NCI-H1105 treated with DMSO at 0.1 percent for 48 hours (cell line): ENCODE measurements at regions not wholly inside any gene's neighbourhood (a gene's known extent, or its start where the extent isn't known, plus 50 kb on each side); places are given as distances from the start of the nearest gene placed in this dataset.
A peak's percentile ranks its signal among the peaks of the same experiment; 100 is the strongest.
"Not testable (repeated sequence)": the region's sequence is repeated elsewhere in the genome, so short reads cannot be mapped to it uniquely, and the experiment has no call there.

Experiments used
- DNase-seq: peaks from one replicate; lab custom pipeline; 2025; lab: John Stamatoyannopoulos, UW

DNA sequence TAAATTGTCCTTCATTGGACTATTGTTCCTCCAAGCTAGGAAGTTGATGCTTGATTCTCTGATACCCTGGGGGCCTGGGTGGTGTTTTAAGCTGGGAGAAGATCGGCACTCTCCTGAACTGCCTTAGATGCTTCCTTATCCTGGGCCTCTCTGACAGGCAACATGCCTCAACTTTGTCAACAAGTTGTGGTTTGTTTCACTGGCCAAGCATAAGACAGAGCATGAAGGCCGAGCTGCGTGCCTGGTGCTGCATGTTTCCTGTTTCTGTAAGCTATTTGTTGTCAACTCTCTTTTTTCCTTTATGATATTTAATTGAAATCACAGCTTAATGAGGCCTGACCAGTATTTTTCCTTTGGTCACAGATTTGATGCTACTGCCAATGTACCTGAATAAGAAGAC lies 187.6 kb upstream of the TNC start:
- no peak for DNase-seq

DNA sequence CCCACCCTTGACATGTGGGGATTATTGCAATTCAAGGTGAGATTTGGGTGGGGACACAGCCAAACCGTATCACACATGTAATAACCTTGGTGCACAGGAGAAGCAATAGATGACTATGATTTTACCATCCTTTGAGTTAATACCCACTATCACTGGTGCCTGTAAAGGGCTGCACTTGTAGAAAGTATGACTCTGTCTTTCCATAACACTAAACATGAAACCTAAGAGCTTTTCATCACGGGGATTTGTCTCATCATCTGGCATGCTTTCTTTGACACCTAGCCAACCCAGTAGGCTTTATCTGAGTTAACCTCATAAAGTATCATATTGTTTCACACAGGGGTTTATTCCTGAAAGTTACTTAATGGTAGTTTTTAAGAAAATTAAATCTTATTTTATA lies 188.9 kb upstream of the TNC start:
- DNase-seq: no peak

DNA sequence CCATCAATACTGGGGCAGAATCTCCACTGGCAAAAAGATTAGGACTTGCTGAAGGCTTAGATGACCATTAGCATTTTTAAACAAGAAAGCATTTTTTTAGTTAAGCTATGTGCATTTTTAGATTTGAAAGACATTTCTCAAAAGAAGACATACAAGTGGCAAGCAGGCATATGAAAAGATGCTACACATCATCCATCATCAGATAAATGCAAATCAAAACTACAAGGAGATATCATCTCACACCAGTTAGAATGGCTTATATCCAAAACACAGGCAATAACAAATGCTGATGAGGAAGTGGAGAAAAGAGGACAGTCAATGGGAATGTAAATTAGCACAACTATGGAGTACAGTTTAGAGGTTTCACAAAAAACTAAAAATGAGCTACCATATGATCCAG lies 195.6 kb upstream of the TNC start:
- no peak for DNase-seq

DNA sequence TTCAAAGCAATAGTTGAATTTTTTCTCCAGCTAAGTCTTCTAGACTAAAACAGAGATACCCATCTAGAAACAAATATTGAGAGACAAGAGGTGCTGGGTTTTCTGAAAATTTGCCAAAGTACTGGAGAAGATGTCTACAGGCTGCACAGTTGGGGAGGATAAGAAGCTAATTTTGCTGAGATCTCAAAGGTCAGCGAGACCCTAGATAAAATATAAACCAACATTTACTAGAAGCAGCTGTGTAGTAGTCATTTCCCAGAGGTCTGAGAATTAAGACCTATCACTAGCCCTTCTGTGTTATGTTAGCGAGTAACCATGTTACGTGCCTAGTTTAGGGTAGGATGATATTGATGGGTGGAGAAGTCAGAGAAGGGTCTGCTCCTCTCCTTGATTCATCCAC lies 208.5 kb upstream of the TNC start:
- no peak for DNase-seq

DNA sequence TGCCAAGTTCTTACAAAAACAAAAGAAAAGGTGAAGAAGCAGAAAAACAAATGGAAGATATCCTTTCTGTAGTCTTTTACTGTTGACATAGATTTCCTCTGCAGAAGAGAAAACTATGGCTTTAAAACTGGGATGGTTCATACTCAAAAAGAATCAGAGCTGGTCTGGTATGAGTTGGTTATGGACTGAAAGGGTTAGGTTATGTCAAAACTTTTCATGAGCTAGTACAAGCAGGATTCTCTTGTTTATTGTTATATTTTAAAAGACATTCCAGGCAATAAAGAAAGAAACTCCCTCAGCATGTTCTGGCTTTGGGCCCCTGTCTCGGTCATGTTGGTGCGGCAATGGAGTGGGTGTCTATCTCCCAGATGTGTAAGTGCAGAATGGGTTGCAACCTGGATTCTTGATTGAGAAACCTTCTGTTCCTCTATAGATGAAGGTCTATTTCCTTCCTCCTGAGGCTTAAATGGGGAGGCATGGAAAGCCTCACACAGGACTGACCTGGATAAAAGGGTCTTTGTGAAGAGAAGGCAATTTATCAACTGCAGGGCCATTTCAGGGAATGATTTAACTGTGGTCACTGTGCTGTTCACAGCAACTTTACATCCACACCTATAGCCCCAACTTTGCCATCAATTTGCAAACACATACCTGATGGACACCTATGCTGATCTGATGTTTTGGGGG lies 209.6 kb upstream of the TNC start:
- DNase-seq: no peak

DNA sequence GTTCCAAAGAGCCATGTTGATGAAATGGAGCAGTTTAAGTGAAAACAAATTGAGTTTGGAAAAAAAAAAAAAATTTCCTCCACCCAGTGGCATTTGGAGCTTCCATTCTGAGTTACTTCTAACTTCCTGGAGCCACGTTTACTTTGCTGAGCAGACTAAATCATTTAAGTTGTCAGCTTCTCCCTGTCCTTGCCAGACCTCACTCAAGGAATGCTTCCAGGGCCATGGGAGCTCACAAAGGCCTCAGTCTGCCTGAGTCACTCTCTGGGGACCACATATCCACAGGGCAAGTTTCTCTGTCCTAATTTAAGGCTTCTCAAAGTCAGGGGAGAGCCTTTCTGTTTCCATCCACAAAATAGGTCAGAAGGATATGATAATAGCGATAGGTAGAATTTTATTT lies 210.3 kb upstream of the TNC start:
- no peak for DNase-seq

DNA sequence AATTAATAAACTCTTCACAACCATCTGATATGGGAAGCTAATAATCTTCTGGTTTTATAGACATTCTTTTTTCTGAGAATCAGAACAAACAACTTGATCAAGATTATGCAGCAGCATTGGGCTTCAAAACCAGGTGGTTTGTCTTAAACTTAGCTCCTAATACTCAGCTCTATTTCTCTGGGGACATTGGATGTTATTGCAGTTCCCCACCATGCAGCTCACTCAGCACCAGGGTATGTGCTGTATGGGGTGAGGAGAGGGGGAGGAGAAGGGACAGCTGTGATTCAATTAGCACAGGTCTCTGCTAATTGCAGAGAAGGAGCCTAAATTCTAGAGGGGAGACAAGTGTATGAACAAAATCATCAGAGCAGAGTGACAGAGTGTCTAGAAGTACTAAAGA lies 210.7 kb upstream of the TNC start:
- DNase-seq: no peak

DNA sequence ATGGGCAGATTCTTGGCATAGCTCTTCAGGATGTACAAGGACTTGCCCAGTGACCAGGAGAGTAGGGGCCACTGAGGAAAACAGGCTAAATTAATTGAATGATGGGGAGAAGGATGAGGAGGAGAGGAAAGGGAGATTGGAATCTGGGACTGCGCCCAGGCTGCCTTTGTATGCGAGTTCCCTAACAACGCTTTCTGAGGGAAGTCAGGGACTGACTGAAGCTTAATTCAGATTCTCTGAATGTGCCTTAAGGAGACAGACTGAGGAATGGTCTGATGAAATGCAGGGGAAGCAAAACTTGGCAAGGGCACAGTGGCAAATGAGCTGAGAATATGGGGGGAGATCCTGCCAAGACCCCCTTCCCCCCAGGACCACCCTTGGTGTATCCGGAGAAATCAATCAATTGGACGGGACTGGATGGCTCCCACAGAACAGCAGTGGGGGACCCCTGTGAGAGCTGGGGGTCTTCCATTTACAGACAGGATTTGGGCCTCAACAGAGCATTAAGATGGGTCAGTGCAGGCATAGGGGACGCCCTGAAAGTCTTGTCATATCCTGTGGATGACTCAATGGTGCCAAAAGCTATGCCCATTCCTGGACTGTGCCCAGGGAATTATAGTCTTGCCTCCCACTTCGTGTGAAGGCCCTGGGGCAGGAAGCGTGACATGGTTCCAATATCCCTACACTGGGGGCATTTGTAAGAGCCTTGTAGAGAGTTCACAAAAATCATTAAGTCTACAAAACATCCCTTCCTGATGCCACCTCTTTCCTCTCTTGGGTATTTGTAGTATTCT lies 215.5 kb upstream of the TNC start:
- DNase-seq: no peak

DNA sequence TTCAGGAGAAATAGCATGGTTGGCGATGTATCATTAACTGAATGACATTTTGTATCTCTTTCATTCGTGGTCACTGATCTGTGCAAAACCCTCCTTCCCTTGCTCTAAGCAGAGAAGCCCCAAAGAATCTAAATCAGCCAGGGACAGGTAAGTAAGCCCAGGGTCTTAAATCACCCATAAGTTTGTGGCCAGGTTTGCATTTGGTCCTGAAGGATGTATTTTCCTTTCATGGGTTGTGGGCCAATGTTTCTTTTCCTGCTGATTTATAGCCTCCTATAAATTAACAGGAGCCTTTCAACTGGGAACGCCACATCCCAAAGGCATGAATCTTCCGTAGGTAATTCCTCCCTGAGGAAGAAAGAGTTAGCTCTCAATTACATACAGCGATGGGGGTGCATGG lies 217.5 kb upstream of the TNC start:
- no peak for DNase-seq

DNA sequence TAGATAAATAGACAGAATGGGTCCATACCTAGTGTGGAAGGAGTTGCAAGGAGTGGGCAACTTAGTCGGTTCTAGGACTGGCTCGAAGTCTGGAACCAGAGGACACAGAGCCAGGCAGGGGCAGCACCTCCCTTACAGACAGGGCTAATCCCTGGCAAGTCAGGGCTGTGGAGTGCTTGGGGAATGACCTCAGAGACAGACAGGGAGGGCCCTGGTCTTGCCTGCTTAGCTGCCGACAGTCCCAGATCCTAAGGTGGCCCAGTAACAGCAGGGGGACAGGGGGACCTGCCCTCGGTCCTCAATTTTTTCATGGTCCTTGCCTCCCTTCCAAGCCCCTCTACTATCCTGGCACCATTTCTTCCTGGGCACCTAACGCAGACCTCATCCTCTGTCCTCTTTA lies 222.4 kb upstream of the TNC start:
- DNase-seq: no peak

DNA sequence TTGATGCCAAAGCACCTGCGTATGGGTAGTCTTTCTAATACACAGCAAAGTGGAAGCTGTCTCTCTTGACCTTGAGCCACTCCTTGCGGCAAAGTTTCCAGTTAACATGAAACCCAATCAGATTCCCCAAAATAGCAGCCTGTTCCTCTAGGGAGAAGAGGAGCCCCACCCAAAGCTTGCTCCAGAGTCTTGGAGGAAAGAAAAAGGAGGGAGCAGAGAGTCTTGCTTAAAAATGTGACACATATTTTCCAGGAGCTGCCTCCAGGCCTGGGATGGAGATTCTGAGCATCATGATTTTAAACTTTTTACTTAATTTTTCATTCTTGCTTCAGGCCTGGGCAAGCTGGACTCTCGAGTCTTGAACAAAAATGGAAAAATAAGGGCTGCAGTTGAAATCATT lies 223.5 kb upstream of the TNC start:
- DNase-seq: no peak

DNA sequence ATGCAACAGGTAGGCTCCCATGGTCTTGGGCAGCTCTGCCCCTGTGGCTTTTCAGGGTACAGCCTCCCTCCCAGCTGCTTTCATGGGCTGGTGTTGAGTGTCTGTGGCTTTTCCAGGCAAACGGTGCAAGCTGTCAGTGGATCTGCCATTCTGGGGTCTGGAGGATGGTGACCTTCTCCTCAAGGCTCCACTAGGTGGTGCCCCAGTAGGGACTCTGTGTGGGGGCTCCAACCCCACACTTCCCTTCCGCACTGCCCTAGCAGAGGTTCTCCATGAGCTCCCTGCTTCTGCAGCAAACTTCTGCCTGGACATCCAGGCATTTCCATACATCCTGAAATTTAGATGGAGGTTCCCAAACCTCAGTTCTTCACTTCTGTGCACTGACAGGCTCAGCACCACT lies 229.8 kb upstream of the TNC start:
- not testable (repeated sequence) for DNase-seq

DNA sequence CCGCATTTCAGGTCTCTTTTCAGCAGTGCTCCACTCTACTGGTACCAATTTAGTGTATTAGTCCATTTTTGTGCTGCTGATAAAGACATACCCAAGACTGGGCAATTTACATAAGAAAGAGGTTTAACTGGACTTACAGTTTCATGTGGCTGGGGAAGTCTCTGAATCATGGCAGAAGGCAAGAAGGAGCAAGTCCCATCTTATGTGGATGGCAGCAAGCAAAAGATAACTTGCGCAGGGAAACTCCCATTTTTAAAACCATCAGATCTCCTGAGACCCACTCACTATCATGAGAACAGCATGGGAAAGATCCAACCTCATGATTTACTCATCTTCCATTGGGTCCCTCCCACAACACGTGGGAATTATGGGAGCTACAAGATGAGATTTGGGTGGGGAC lies 231.0 kb upstream of the TNC start:
- DNase-seq: not testable (repeated sequence)

DNA sequence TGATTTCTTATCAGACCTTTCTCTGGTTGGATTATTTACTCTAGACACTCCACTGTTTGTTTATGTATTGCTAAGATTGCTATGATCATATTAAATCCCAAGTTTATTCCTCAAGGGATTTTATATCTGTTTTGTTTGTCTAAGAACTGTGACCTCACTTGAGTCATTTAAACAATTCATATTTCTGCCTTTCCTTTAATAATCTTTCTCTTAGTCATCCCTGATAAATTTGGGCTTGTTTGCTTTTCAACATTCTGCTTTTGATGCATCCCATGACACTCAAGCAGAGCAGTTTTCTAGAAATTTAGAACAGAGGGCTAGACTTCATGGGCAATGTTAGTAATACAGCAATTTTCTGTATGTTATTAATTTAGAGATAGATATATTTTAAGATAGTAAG lies 231.6 kb upstream of the TNC start:
- DNase-seq: no peak

DNA sequence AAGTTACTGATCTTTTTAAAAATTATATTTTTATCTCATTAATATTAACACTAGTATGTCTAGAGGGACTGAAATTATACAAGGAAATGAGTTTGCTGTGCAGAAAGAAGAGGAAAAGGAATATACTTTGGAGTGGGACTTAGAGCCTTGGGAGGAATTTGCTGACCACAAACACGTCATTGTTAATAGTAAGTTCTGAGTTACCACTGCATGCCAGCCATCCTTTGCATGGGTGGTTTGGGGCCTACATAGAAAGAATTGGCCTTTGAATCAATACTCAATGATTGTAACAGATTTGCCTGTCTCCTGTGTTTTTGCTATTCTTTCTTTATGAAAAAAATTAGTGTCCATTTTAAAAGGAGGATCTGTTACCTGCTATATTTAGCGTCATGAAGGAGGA lies 232.6 kb upstream of the TNC start:
- no peak for DNase-seq

DNA sequence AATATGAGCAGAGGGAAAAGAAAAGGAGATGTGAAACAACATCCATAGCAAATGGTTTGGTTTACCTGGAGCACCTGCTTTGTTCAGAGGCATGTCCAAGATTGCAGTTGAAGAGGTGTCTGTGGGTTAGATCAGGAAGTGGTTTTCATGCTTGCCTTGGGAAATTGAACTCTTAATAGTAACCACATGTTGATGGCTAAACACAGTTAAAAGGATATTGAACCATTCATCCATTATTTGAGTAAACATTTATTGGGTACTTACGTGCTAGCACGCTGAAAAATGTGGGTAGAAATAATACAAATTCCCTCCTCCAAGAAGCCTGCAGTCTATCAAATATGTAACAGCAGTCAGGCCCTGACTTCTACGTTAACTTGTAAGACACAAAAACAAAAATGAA lies 235.7 kb upstream of the TNC start:
- DNase-seq: peak; percentile 0

DNA sequence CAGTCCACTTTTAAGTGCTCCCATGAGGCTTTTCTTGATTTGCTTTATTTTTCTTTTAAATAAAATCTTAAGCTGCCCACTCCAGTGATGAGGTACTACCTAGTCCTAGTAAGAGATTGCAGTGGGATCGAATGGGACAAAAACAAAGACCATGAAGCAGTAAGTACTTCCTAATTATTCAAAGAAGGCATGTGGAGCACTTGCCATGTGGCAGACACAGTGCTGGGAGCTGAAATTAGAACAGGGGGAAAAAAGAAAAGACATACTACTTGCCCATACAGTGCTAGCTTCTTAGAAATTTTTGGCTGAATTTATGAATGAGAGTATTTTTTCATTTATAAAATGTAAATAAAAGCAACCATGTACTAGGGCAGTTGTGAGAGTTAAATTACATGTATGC lies 239.9 kb upstream of the TNC start:
- no peak for DNase-seq

DNA sequence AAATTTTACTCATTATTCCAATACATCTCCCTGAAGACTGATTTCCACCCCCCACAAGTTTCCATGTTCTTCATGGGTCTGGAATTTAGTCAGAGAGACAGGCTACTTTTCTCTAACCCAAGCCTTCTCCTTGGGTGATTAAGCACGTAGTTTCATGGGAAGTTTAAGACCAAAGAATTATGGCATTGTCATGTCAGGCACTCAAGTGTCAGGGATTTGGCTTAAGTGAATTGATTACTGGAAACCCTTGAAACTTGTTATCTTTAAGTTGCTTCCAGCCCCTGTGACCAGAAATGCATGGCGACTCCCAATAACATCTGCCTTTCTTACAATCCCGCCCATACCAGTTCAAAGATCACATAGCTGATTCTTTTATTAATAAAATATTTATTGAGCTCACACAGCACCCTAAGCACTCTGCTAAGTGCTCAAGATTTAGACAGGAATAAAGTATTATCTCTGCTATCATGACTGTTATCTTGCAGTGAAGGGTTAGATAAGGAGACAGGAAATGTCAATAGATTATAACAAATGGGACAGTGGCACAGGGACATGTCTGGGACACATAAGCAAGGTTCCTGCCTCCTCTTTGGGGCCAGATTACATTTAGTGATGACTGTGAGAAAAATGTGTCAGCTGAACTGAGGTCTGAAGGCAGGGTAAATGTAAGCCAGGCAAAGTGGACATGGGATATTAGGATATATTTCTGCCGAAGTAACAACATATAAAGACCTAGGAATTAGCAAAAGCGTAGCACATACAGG lies 241.2 kb upstream of the TNC start:
- DNase-seq: no peak

DNA sequence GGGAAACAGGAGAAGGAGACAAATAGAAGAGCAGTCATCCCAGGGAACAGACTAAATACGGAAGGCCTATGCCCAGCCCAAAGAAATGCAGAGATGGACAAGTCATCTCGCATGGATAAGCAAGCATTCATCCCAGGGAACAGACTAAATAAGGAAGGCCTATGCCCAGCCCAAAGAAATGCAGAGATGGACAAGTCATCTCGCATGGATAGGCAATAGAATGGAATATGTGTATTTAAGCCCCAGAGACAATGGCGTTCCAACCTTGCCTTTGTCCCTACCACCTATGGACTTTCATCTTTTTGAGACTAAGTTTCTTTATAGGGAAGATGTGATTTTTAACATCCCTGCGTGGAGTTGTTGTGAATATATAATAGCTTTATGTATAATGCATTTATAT lies 242.2 kb upstream of the TNC start:
- DNase-seq: no peak

DNA sequence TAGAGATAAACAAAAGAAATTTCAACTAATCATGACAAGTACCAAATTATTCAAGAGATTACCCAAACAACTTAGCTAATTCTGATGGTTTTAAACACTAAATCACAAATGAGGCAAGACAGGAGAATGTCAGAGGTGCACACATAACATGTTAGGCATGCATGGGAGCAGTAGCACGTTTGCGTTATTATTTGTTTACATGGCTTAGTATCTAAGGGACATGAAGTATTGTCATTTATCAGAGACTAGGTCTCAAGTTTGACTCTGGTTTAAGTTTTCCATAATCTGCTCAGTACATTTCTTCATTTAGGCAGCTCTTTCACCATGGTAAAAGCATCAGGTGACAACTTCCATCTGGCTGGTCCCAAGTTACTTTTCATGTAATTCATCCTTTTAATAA lies 244.1 kb upstream of the TNC start:
- DNase-seq: no peak

DNA sequence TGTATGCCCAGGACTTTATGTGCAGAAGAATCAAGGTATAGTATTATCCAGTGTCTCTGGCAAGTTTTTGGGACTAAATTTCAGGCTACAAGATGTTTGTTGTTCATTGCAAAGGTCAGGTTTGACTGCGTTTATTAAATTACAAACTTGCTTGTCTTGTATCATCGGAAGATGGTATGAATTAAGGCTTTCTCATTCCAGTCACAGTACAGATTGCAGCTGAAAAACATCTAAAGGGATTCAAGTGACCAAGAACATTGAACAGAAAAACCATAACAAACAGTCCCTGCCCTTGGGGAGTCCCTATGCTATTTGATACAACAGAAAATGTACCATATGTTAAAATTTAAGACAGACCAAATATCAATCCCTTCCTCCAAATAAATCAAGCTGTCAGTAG lies 244.7 kb upstream of the TNC start:
- no peak for DNase-seq

DNA sequence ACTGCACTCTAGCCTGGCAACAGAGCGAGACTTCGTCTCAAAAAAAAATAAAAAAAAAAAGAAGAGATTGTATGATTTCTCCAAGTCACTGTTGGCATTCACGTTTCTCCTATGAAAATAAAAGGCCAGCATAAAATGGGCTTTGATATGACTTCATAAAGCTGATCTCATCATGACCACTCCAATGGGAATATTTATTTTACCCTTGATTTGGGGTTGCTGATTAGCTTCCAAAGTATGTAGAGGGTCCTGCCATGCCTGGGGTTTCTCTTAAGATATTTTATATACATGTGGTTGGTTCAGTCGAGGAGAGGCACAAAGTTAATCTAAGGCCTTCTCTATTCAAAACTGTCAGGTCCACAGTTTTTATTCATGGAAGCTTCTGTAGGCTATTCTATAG lies 247.0 kb upstream of the TNC start:
- DNase-seq: no peak

DNA sequence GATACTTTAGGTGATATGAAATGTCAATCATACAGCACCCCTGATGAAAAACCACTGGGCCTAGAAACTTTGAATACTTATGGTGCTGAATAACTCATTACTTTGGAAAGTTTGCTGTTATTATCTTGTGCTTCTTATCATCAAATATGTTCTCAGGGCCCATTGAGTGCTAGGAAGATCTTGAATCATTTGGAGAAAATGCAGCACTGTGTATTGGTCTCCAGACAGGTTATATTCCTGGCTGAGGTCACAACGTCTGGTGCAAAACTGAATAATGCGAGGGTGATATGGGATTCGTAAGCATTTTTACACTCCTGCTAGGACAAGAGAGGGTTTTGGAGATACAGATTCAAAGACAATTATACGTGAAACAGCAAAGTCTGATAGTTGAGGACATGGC lies 249.4 kb upstream of the TNC start:
- no peak for DNase-seq
